CD8-positive, alpha-beta memory T cell (primary cell): ENCODE measurements at regions not wholly inside any gene's neighbourhood (a gene's known extent, or its start where the extent isn't known, plus 50 kb on each side); places are given as distances from the start of the nearest gene placed in this dataset.
A peak's percentile ranks its signal among the peaks of the same experiment; 100 is the strongest.

Source experiments
- CTCF ChIA-PET: fragments of 350-600 bp; sonication (Branson Sonifier 250); formaldehyde crosslinking; loops from one replicate; lab custom pipeline; 2021; ENCODE audit warnings: antibody characterized with exemption; lab: Charles Lee
- POLR2A ChIA-PET: fragments of 350-600 bp; sonication (Branson Sonifier 250); formaldehyde crosslinking; loops from one replicate; lab custom pipeline; 2021; ENCODE audit warnings: antibody characterized with exemption; lab: Charles Lee
- DNase-seq, 5 donors: peaks; one replicate each; pipeline versions ENCODE4 v3.0.0 to v3.0.0-alpha.2; 2020 to 2022; ENCODE audit warnings: mixed read lengths in 1 of 5
- H3K27ac ChIP-seq: one replicate; pipeline ENCODE4 v1.7.0; 2013; ENCODE audit warnings: low read depth, mild to moderate bottlenecking, low read length, moderate library complexity
- H3K27me3 ChIP-seq: 2 replicates; pipeline ENCODE4 v1.7.0; 2013; ENCODE audit warnings: low read length, mild to moderate bottlenecking; ENCODE audit not compliant: insufficient read depth, poor library complexity, severe bottlenecking
- H3K36me3 ChIP-seq: 2 replicates; pipeline ENCODE4 v1.7.0; 2013; ENCODE audit warnings: mild to moderate bottlenecking, low read length, moderate library complexity; ENCODE audit not compliant: insufficient read depth
- H3K4me1 ChIP-seq: 2 replicates; pipeline ENCODE4 v1.7.0; 2013; ENCODE audit warnings: mild to moderate bottlenecking, low read length, moderate library complexity; ENCODE audit not compliant: insufficient read depth
- H3K4me3 ChIP-seq: 2 replicates; pipeline ENCODE4 v1.7.0; 2013; ENCODE audit warnings: mild to moderate bottlenecking, low read length
- H3K9me3 ChIP-seq: 2 replicates; pipeline ENCODE4 v1.7.0; 2013; ENCODE audit warnings: mild to moderate bottlenecking, low read length
- H3K27ac Mint-ChIP-seq, 8 donors: one replicate each; pipeline ENCODE4 v1.8.0; 2020 to 2021; ENCODE audit warnings: mixed read lengths in 8 of 8, mild to moderate bottlenecking in 6 of 8, inconsistent platforms in 3 of 8, moderate library complexity in 3 of 8
- H3K27me3 Mint-ChIP-seq, 2 donors: one replicate each; pipeline ENCODE4 v1.8.0; 2020 to 2021; ENCODE audit warnings: mixed read lengths in 2 of 2, mild to moderate bottlenecking in 1 of 2, moderate library complexity in 1 of 2
- H3K36me3 Mint-ChIP-seq, 3 donors: one replicate each; pipeline ENCODE4 v1.8.0; 2020 to 2021; ENCODE audit warnings: mixed read lengths in 3 of 3, inconsistent platforms in 1 of 3, mild to moderate bottlenecking in 1 of 3
- H3K4me1 Mint-ChIP-seq, 3 donors: one replicate each; pipeline ENCODE4 v1.8.0; 2020 to 2021; ENCODE audit warnings: mixed read lengths in 3 of 3, inconsistent platforms in 1 of 3, mild to moderate bottlenecking in 1 of 3
- H3K4me3 Mint-ChIP-seq, 7 donors: one replicate each; pipeline ENCODE4 v1.8.0; 2020 to 2021; ENCODE audit warnings: mixed read lengths in 7 of 7, mild to moderate bottlenecking in 6 of 7, moderate library complexity in 4 of 7, inconsistent platforms in 2 of 7
- H3K9me3 Mint-ChIP-seq, 5 donors: one replicate each; pipeline ENCODE4 v1.8.0; 2020 to 2022; ENCODE audit warnings: mixed read lengths in 5 of 5, mild to moderate bottlenecking in 3 of 5, moderate library complexity in 2 of 5, inconsistent platforms in 1 of 5

DNA sequence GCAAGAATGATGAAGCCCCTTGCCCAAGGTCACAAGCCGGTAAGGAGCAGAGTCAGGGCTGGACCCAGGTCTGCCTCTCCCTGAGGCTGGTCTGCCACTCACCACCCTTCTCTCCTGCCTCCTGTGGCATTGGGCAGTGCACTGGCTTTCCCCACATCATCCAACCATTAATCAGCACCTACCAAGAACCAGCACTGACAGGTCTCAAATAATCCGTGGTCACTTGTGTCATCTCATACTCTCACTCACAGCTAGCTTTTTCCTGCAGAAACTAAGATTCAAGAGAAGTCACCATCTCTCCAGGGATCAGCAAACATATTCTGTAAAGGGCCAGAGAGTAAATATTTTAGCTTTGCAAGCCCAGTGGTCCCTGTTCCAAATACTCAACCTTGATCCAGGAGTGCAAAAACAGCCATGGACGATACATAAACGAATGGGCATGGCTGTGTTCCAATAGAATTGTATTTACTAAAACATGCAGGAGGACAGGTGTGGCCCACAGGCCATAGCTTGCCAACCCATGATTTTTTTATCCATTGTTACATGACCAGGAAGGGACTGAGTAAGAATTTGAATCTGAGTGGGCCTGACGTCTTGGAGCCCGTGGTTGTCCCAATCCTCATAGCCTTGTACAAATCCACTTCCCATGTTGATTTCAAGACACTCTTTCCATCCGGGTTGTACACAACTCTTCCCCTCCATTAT, 374.2 kb downstream of the BCL11B start:
- H3K4me1 ChIP-seq, result no peaks in the 10 kb centered on the region
- DNase-seq, result no peak
- H3K4me3 Mint-ChIP-seq, result no peak overlapping the region
- ChIA-PET POLR2A (no interaction called here), CTCF (no interaction called here)
- H3K9me3 Mint-ChIP-seq, result no peaks in the 10 kb centered on the region
- H3K9me3 ChIP-seq, result no peaks in the 10 kb centered on the region
- H3K27me3 Mint-ChIP-seq, result no peaks in the 10 kb centered on the region
- H3K36me3 Mint-ChIP-seq, result peaks cover 0 to 2% (median 0%) of the 10 kb centered on the region in 3 donors
- H3K27me3 ChIP-seq, result no peaks in the 10 kb centered on the region
- no peaks in the 10 kb centered on the region for H3K4me1 Mint-ChIP-seq
- no peak overlapping the region for H3K27ac ChIP-seq
- no peak overlapping the region for H3K4me3 ChIP-seq
- H3K36me3 ChIP-seq, result no peaks in the 10 kb centered on the region
- H3K27ac Mint-ChIP-seq, result no peak overlapping the region

GRCh38 chr14:98899441-98899840, 372.6 kb downstream of the BCL11B start:
- no peaks in the 10 kb centered on the region for H3K4me1 ChIP-seq
- CTCF ChIA-PET, result no interaction called here
- no peaks in the 10 kb centered on the region for H3K27me3 ChIP-seq
- POLR2A ChIA-PET, result no interaction called here
- no peak overlapping the region for H3K4me3 ChIP-seq
- H3K36me3 ChIP-seq, result no peaks in the 10 kb centered on the region
- H3K27ac Mint-ChIP-seq, result no peak overlapping the region
- H3K27ac ChIP-seq, result no peak overlapping the region
- no peak for DNase-seq
- H3K36me3 Mint-ChIP-seq, result peaks cover 0 to 2% (median 0%) of the 10 kb centered on the region in 3 donors
- H3K9me3 Mint-ChIP-seq, result no peaks in the 10 kb centered on the region
- no peak overlapping the region for H3K4me3 Mint-ChIP-seq
- no peaks in the 10 kb centered on the region for H3K9me3 ChIP-seq
- H3K4me1 Mint-ChIP-seq, result no peaks in the 10 kb centered on the region
- H3K27me3 Mint-ChIP-seq, result peaks cover 0 to 5% of the 10 kb centered on the region in 2 donors

DNA sequence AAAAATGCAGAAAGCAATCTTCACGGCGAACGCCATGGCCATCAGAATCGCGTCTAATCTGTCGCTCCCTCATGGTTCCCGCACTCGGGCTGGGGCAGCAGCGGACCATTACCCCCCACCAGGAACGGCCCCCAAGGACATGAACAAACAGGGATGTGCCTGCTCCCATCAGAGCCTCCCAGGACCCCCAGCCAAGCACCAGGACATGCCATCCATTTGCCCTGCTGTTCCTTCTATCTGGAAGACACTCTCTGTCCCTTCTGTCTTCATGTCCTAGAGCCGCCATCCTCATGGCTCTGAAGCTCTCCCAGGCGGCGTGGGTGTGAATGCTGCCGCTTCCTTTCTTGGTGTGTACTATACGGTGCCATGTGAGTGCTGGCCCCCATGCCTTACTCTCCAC, 371.8 kb downstream of the BCL11B start:
- no peaks in the 10 kb centered on the region for H3K27me3 ChIP-seq
- H3K36me3 ChIP-seq, result no peaks in the 10 kb centered on the region
- Mint-ChIP-seq H3K27ac (peak overlapping the region in 2 of 8 donors; percentile 20 to 70), H3K4me3 (no peak overlapping the region), H3K4me1 (no peaks in the 10 kb centered on the region), H3K27me3 (peaks cover 0 to 5% of the 10 kb centered on the region in 2 donors), H3K36me3 (peaks cover 0 to 2% (median 0%) of the 10 kb centered on the region in 3 donors), H3K9me3 (no peaks in the 10 kb centered on the region)
- no peaks in the 10 kb centered on the region for H3K9me3 ChIP-seq
- H3K27ac ChIP-seq, result no peak overlapping the region
- H3K4me1 ChIP-seq, result no peaks in the 10 kb centered on the region
- no peak for DNase-seq
- ChIA-PET POLR2A (no interaction called here), CTCF (no interaction called here)
- H3K4me3 ChIP-seq, result no peak overlapping the region

- ChIA-PET POLR2A (no interaction called here), CTCF (no interaction called here)
- no peak overlapping the region for H3K4me3 ChIP-seq
- H3K27me3 ChIP-seq, result no peaks in the 10 kb centered on the region
- DNase-seq, result no peak
- Mint-ChIP-seq H3K4me3 (no peak overlapping the region), H3K27me3 (peaks cover 0 to 5% of the 10 kb centered on the region in 2 donors), H3K27ac (peak overlapping the region in 2 of 8 donors; percentile 17 to 20), H3K36me3 (peaks cover 0 to 2% (median 0%) of the 10 kb centered on the region in 3 donors), H3K9me3 (no peaks in the 10 kb centered on the region), H3K4me1 (no peaks in the 10 kb centered on the region)
- no peaks in the 10 kb centered on the region for H3K9me3 ChIP-seq
- no peak overlapping the region for H3K27ac ChIP-seq
- H3K36me3 ChIP-seq, result no peaks in the 10 kb centered on the region
- no peaks in the 10 kb centered on the region for H3K4me1 ChIP-seq
These were observed 371.2 kb downstream of the BCL11B start for GRCh38 chr14:98900798-98901197.

DNA sequence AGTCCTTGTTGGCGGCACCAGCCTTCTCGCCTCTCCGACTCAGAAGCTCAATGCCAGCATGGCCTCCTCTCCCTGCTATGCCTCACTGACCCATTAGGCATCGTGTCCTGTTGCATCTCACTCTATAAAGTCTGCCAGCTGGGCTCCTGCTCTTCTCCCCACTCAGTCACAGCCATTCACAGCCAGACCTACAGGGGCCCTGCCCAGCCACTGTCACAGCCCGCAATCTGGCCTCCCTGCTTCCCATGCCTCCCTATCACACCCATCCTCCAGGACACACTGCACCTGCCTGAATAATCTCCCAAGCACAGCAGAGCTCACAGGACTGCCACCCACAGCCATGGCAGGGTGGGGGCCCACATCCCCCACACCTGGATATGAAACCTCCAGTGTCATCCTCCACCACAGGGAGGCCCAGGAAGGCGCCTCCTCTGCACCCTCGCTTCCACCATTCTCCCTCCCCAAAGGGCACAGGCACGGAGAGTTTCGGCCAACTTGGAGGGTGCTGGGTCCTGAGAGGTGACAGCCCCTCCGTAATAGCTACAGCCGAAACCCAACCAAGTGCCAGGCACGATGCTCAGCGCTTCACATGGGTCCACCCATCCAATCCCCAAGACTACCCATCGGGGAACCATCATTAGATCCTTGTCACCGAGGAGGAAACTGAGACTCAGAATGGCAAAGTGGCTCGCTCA, 370.3 kb downstream of the BCL11B start:
- H3K27me3 Mint-ChIP-seq, result peaks cover 0 to 5% of the 10 kb centered on the region in 2 donors
- no peak for DNase-seq
- H3K27ac ChIP-seq, result no peak overlapping the region
- H3K4me3 Mint-ChIP-seq, result no peak overlapping the region
- H3K27ac Mint-ChIP-seq, result peak overlapping the region in 1 of 8 donors; percentile 90
- ChIA-PET POLR2A (no interaction called here), CTCF (no interaction called here)
- H3K27me3 ChIP-seq, result no peaks in the 10 kb centered on the region
- no peaks in the 10 kb centered on the region for H3K4me1 ChIP-seq
- no peaks in the 10 kb centered on the region for H3K9me3 ChIP-seq
- no peaks in the 10 kb centered on the region for H3K9me3 Mint-ChIP-seq
- H3K36me3 ChIP-seq, result no peaks in the 10 kb centered on the region
- H3K36me3 Mint-ChIP-seq, result peaks cover 0 to 2% (median 0%) of the 10 kb centered on the region in 3 donors
- H3K4me3 ChIP-seq, result no peak overlapping the region
- no peaks in the 10 kb centered on the region for H3K4me1 Mint-ChIP-seq

GRCh38 chr14:98903371-98903770, 368.6 kb downstream of the BCL11B start:
- H3K36me3 Mint-ChIP-seq, result peaks cover 0 to 2% (median 0%) of the 10 kb centered on the region in 3 donors
- no peaks in the 10 kb centered on the region for H3K36me3 ChIP-seq
- no peaks in the 10 kb centered on the region for H3K4me1 ChIP-seq
- H3K27me3 ChIP-seq, result no peaks in the 10 kb centered on the region
- DNase-seq, result no peak
- H3K4me1 Mint-ChIP-seq, result no peaks in the 10 kb centered on the region
- POLR2A ChIA-PET, result no interaction called here
- H3K27ac Mint-ChIP-seq, result peak overlapping the region in 1 of 8 donors; percentile 72
- H3K4me3 ChIP-seq, result no peak overlapping the region
- CTCF ChIA-PET, result no interaction called here
- no peak overlapping the region for H3K27ac ChIP-seq
- H3K4me3 Mint-ChIP-seq, result no peak overlapping the region
- H3K9me3 ChIP-seq, result no peaks in the 10 kb centered on the region
- H3K9me3 Mint-ChIP-seq, result no peaks in the 10 kb centered on the region
- H3K27me3 Mint-ChIP-seq, result peaks cover 0 to 5% of the 10 kb centered on the region in 2 donors

DNA sequence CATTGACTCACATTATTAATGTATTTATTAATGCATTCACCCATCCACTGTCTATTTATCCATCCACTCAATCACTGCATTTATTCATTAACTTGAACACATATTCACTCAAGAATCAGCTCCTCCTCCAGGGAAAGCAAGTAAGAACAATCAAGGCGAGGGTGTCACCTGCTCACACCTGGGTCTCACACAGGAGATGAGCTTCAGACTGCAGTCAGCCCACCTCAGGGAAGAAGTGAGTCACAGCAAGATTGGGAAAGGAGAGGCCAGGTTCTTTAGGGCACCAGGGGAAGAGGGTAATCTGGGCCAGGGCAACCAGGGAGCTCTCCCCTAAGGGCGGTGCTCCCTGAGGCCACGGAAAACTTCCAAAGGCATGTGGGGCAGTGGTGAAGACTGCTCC, 367.3 kb downstream of the BCL11B start:
- no peak overlapping the region for H3K4me3 Mint-ChIP-seq
- H3K36me3 ChIP-seq, result no peaks in the 10 kb centered on the region
- ChIA-PET POLR2A (no interaction called here), CTCF (no interaction called here)
- peak overlapping the region in 1 of 8 donors; percentile 5 for H3K27ac Mint-ChIP-seq
- H3K9me3 Mint-ChIP-seq, result no peaks in the 10 kb centered on the region
- H3K4me1 ChIP-seq, result no peaks in the 10 kb centered on the region
- no peaks in the 10 kb centered on the region for H3K27me3 ChIP-seq
- peaks cover 0 to 2% (median 0%) of the 10 kb centered on the region in 3 donors for H3K36me3 Mint-ChIP-seq
- DNase-seq, result no peak
- no peak overlapping the region for H3K4me3 ChIP-seq
- no peak overlapping the region for H3K27ac ChIP-seq
- H3K9me3 ChIP-seq, result no peaks in the 10 kb centered on the region
- H3K4me1 Mint-ChIP-seq, result peaks cover 0 to 2% (median 0%) of the 10 kb centered on the region in 3 donors
- H3K27me3 Mint-ChIP-seq, result peaks cover 0 to 5% of the 10 kb centered on the region in 2 donors
